ENCODE measurements at regions not wholly inside any gene's neighbourhood (a gene's known extent, or its start where the extent isn't known, plus 50 kb on each side); places are given as distances from the start of the nearest gene placed in this dataset.

- Mint-ChIP-seq H3K36me3 (no peaks in the 10 kb centered on the region), H3K4me3 (no peak overlapping the region), H3K27ac (no peak overlapping the region), H3K4me1 (peaks cover 13% of the 10 kb centered on the region), H3K27me3 (ENCODE audit: insufficient read depth, low read depth) (peaks cover 2% of the 10 kb centered on the region), H3K9me3 (no peaks in the 10 kb centered on the region)
- H3K9ac ChIP-seq = no peak overlapping the region
- peak; percentile 37 for DNase-seq (ENCODE audit: low spot score)
- H2AFZ ChIP-seq (replicated peaks) = no peak overlapping the region
- H3K36me3 ChIP-seq = no peaks in the 10 kb centered on the region
- no peak overlapping the region for H3K4me3 ChIP-seq
- H4K20me1 ChIP-seq (ENCODE audit: low read depth) = no peaks in the 10 kb centered on the region
- peaks cover 4% of the 10 kb centered on the region for H3K4me1 ChIP-seq
- H3K27me3 ChIP-seq = no peaks in the 10 kb centered on the region
- no peak overlapping the region for H3K4me2 ChIP-seq
- H3K79me2 ChIP-seq (ENCODE audit: low read depth) = no peaks in the 10 kb centered on the region
- H3K27ac ChIP-seq = no peak overlapping the region
- H3K9me3 ChIP-seq (ENCODE audit: low read depth) = no peaks in the 10 kb centered on the region
- H3F3A ChIP-seq (ENCODE audit: low read depth) = peaks cover 5% of the 10 kb centered on the region
- TF ChIP-seq CTCF (IDR thresholded peaks at IDR 0.05) = no peak
- TF ChIP-seq EZH2phosphoT487 (IDR thresholded peaks at IDR 0.05) = no peak
- no peak for TF ChIP-seq EZH2 (IDR thresholded peaks at IDR 0.05)
Measured at GRCh38 chr10:127802531-127803095, 65.6 kb downstream of the FOXI2 start.

DNA sequence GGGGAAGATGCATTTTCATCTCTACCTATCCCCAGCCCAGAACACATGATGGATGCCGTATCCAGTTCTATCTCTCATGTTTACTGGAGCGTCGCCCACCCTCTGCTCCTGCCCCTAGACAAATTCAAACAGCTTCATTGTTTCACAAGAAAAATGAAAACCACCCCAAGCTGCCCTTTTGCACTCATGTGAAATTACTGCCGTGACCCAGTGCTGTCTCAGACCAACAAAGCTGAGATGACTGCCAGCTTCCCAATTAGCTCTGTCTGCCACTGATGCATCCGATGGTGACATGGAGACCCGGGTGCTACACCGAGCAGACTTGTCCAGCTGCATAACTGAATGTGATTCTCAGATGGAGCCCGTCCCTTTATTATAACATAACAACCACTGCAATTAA lies 67.7 kb downstream of the FOXI2 start:
- H3K4me3 ChIP-seq = no peak overlapping the region
- peaks cover 16% of the 10 kb centered on the region for H3F3A ChIP-seq (ENCODE audit: low read depth)
- TF ChIP-seq EZH2phosphoT487 (IDR thresholded peaks at IDR 0.05) (no peak), EZH2 (IDR thresholded peaks at IDR 0.05) (no peak), CTCF (IDR thresholded peaks at IDR 0.05) (no peak)
- no peaks in the 10 kb centered on the region for H4K20me1 ChIP-seq (ENCODE audit: low read depth)
- Mint-ChIP-seq H3K9me3 (no peaks in the 10 kb centered on the region), H3K27me3 (ENCODE audit: insufficient read depth, low read depth) (no peaks in the 10 kb centered on the region), H3K36me3 (no peaks in the 10 kb centered on the region), H3K4me1 (peaks cover 13% of the 10 kb centered on the region), H3K4me3 (no peak overlapping the region), H3K27ac (no peak overlapping the region)
- no peak for DNase-seq (ENCODE audit: low spot score)
- H3K27me3 ChIP-seq = no peaks in the 10 kb centered on the region
- no peaks in the 10 kb centered on the region for H3K9me3 ChIP-seq (ENCODE audit: low read depth)
- no peak overlapping the region for H3K4me2 ChIP-seq
- H3K4me1 ChIP-seq = peaks cover 13% of the 10 kb centered on the region
- no peak overlapping the region for H2AFZ ChIP-seq (replicated peaks)
- H3K36me3 ChIP-seq = no peaks in the 10 kb centered on the region
- no peaks in the 10 kb centered on the region for H3K79me2 ChIP-seq (ENCODE audit: low read depth)
- no peak overlapping the region for H3K9ac ChIP-seq
- H3K27ac ChIP-seq = no peak overlapping the region

DNA sequence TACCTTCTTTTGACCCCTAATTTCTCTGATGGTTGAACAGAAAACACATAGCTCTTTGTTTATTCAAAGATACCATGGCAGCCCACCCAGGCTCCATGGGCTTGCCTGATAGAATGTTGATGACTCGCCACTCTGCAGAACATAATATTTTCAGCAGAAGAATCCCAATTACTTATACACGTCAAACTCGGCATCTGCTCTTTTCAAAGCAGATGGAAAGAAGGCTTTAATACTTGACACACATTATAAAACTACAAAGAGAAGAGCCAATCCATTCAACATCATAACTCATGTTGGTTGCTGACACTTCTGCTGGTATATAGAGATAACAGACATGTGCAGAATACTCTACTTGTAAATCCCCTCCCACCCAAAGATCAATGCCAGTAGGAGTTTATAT lies 69.0 kb downstream of the FOXI2 start:
- no peak overlapping the region for H2AFZ ChIP-seq (replicated peaks)
- no peak overlapping the region for H3K4me2 ChIP-seq
- no peaks in the 10 kb centered on the region for H3K79me2 ChIP-seq (ENCODE audit: low read depth)
- DNase-seq (ENCODE audit: low spot score) = no peak
- Mint-ChIP-seq H3K36me3 (no peaks in the 10 kb centered on the region), H3K9me3 (peaks cover 3% of the 10 kb centered on the region), H3K27me3 (ENCODE audit: insufficient read depth, low read depth) (no peaks in the 10 kb centered on the region), H3K27ac (no peak overlapping the region), H3K4me1 (peaks cover 13% of the 10 kb centered on the region), H3K4me3 (no peak overlapping the region)
- H3K27me3 ChIP-seq = no peaks in the 10 kb centered on the region
- no peak overlapping the region for H3K27ac ChIP-seq
- H4K20me1 ChIP-seq (ENCODE audit: low read depth) = no peaks in the 10 kb centered on the region
- H3K4me1 ChIP-seq = peaks cover 13% of the 10 kb centered on the region
- peaks cover 16% of the 10 kb centered on the region for H3F3A ChIP-seq (ENCODE audit: low read depth)
- H3K4me3 ChIP-seq = no peak overlapping the region
- no peaks in the 10 kb centered on the region for H3K36me3 ChIP-seq
- TF ChIP-seq EZH2 (IDR thresholded peaks at IDR 0.05) (no peak), CTCF (IDR thresholded peaks at IDR 0.05) (no peak), EZH2phosphoT487 (IDR thresholded peaks at IDR 0.05) (no peak)
- H3K9ac ChIP-seq = no peak overlapping the region
- no peaks in the 10 kb centered on the region for H3K9me3 ChIP-seq (ENCODE audit: low read depth)
